Left ventricle myocardium superior (tissue), 1 donor: ENCODE measurements at regions not wholly inside any gene's neighbourhood (a gene's known extent, or its start where the extent isn't known, plus 50 kb on each side); places are given as distances from the start of the nearest gene placed in this dataset.

Experiments
- ATAC-seq: fragments of 200-7000 bp; cut with Tn5 transposase; one replicate; pipeline ENCODE4 v1.9.1; 2020; ENCODE audit warnings: mild to moderate bottlenecking, moderate library complexity
- DNase-seq: peaks from one replicate; pipeline ENCODE4 v3.0.0-alpha.2; 2020
- intact Hi-C: fragments of 100-400 bp; cut with micrococcal nuclease; formaldehyde crosslinking; loops from one replicate; pipeline ENCODE4 v1.11.0; 2022
- donor health status: DM: no; HTN: yes; CAD: no; lungs with severe emphysema.

DNA sequence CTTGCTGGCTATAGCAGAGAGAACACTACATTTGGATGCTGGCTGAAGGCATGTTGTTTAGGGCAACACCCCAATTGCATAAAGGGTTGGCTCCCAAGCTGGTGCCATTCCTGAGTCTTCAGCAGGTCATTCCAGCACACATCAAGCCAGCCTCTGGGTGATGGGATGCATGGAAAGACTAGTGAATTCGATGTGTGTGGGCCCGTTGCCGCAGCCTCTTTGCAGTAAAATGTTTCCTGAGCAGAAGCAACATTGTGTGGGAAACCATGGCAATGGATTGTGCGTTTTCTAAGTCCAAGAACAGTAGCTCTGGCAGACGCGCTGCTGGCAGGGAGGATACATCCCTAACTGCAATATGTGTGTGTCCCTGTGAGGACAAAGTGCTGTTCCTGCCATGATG lies 142.4 kb upstream of the SLC24A3 start:
- intact Hi-C loops, result no loop called here
- DNase-seq, result no peak
- ATAC-seq, result no peak

DNA sequence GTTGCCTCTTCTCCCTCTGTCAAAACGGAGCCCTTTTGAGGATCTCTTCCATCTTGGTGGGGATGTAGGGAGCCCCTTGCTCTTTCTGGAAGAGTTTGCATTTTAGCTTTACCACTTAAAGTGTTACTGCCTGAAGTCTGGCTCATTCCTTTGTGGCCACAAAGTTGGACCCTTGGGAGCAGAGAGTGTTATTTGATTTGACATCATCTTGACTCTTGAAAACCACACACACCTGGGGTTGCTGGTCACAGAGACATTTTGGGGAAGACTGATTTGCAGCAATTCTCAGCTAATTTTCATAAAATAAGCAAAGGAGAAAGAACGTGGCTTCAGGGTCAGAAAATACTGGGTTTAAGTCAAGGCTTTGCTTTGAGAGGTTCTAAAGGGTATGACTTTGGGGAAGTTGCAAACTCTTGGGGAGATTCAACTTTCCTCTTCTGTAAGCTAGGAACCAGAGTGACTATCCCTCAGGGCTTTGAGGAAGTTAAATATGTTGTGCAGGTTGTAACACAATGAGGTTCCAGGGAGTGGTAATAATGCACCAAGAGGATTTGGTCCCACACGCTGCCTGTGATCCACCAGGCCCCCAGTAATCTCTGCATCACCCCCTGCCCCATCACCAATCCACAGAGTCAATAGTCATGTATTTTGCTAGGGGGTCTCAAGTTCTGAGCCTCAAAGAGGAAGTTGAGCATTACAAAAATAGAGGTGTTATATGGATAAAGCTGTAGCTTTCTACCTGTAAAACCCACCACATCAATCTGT lies 141.6 kb upstream of the SLC24A3 start:
- DNase-seq (no peak), ATAC-seq (no peak)
- intact Hi-C loops, result no loop called here

DNA sequence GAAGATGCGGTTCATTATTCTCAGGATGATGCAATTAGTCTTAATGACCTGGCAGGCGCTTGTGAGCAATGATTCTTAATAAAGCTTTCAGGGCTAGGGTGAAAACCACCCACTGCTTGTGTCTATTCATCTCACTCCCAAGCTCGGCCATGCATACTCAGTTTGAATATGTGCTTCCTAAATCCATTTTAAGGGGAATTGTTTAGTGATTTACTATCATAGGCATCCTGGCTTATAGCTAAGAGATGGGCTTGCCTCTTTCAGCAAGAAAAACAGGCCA lies 141.1 kb upstream of the SLC24A3 start:
- DNase-seq (no peak), ATAC-seq (no peak)
- intact Hi-C loops, result no loop called here

GRCh38 chr20:19071902-19072498 lies 140.4 kb upstream of the SLC24A3 start:
- intact Hi-C loops, result no loop called here
- ATAC-seq (no peak), DNase-seq (no peak)

GRCh38 chr20:19072988-19073387 lies 139.5 kb upstream of the SLC24A3 start:
- no peak for DNase-seq
- ATAC-seq, result no peak
- intact Hi-C loops, result no loop called here

GRCh38 chr20:19073584-19074218 lies 138.7 kb upstream of the SLC24A3 start:
- DNase-seq (no peak), ATAC-seq (no peak)
- intact Hi-C loops, result no loop called here

DNA sequence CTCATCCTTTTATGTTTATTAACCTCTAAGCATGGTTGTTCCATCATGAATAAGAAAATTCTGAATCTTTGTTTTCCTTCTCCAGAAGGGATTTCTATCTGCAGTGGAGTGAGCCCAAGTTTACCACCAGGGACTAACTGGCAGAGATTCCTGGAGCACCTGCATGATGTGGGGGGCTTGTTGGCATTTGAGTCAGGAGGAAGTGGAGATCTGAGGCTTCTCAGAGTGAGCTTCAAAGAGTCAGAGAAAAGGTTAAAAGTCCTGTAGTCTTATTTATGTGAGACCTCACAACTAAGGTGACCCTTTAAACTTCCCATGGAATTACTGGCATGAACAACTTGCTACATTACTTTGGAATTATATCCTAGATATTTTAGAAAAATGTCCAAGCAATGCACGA lies 138.1 kb upstream of the SLC24A3 start:
- intact Hi-C loops, result no loop called here
- no peak for DNase-seq
- no peak for ATAC-seq

DNA sequence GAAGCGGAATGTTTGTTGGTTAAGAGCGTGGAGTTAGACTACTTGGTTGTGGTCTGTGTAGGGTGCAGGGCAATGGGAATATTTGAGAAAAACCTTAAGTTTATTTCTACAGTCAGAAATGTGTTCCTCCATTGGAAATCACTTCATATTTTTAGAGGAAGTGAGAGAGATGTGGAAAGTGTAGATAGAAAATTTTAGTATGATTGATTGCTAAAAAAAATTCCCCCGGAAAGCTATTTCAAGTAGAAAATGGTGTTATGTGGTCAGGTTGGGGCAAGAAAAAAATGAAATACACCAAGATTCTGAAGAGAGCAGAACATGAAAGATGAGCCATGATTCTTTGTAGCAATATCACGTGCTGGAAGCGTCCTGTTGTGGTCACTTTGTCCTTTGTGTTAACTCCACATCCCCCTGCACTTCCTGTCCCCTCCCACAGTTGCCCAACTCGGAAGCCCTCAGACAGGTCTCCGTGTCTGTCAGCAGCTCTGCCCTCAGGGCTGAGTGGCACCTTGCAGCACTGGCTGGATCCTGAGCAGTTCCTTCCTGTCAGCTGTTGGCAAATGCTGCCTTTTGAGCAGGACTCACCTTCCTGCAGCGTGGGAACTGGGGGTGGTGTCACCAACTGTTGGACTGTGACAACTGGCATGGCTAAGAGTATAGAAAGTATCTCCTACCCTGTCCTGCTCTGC lies 137.5 kb upstream of the SLC24A3 start:
- ATAC-seq (no peak), DNase-seq (no peak)
- intact Hi-C loops, result no loop called here

- DNase-seq (no peak), ATAC-seq (no peak)
- intact Hi-C loops, result no loop called here
Observed at GRCh38 chr20:19077370-19078220, 134.8 kb upstream of the SLC24A3 start.

DNA sequence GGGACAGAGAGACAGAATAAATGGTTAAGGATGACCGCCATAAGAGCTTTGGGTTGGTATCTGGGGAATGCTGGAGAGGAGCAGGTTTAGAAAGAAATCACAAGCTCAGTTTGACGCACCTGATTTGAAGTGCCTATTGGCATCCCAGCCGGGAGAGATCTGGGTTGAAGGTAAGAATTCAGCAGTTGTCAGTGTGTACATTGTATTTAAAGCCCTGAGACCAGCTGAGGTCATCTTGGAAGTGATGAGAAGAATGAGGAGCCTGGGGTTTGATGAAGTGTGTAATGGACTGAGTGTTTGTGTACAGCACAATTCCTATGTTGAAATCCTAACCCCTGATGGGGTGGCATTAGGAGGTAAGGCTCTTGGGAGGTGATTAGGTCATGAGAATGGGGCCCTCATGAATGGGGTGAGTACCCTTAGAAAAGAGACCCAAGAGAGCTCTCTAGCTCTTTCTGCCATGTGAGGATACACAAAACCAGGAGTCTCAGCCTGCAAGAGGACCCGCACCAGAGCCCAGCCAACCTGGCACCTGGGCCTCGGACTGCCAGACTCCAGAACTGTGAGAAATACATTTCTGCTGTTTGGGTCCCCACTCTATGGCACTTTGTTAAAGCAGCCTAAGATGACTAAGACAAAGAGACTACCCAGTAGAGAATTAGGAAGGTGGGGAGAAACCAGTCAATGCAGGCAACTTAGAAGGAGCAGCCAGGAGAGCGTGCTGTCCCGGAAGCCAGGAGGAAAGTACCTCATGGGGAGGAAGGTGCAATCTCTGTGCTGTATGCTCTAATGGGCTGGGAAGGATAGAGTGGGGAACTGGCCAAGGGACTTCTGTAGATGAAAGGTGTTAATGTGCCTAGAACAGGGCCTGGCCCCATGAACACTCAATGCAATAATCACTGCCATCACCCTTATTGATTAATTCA lies 133.7 kb upstream of the SLC24A3 start:
- intact Hi-C loops, result no loop called here
- DNase-seq, result no peak
- no peak for ATAC-seq

GRCh38 chr20:19079536-19080299 lies 132.7 kb upstream of the SLC24A3 start:
- intact Hi-C loops, result no loop called here
- DNase-seq, result no peak
- ATAC-seq, result no peak

- intact Hi-C loops, result no loop called here
- ATAC-seq, result no peak
- no peak for DNase-seq
Observed at GRCh38 chr20:19081937-19082336, 130.5 kb upstream of the SLC24A3 start.

DNA sequence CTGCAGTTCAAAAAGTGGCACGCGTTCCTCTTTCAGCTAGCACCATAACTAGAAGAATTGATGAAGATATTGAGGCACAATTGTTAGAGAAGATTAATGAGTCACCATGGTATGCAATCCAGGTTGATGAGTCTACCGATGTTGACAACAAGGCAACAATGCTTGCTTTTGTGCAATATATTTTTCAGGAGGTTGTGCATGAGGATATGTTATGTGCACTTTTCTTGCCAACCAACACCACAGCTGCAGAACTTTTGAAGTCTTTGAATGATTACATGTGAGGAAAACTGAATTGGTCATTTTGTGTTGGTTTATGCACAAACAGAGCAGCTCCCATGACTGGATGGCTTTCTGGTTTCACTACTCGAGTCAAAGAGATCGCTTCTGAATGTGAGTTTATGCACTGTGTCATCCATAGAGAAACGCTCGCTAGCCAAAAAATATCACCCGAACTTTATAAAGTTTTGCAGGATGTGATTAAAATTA lies 129.3 kb upstream of the SLC24A3 start:
- DNase-seq (no peak), ATAC-seq (no peak)
- intact Hi-C loops, result no loop called here

DNA sequence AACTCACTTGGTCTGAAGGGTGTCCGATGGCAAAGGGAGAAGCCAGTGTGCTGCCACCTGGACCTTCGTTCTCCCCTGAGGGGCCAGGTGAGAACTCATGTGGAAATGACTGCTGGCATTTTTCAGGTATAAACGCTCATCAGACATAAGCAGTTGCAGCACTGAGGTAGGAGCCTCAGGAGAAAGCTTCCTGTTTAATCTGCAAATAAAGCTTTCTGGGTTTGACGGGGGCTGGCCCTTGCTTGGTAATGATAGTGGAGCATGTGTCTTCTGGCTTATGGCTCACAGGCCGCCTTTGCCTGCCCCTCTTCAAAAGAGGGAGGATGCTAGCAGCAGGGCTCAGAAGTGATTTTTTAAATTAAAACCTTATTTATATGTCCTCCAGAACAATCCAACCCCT lies 122.1 kb upstream of the SLC24A3 start:
- ATAC-seq (no peak), DNase-seq (no peak)
- intact Hi-C loops, result no loop called here

DNA sequence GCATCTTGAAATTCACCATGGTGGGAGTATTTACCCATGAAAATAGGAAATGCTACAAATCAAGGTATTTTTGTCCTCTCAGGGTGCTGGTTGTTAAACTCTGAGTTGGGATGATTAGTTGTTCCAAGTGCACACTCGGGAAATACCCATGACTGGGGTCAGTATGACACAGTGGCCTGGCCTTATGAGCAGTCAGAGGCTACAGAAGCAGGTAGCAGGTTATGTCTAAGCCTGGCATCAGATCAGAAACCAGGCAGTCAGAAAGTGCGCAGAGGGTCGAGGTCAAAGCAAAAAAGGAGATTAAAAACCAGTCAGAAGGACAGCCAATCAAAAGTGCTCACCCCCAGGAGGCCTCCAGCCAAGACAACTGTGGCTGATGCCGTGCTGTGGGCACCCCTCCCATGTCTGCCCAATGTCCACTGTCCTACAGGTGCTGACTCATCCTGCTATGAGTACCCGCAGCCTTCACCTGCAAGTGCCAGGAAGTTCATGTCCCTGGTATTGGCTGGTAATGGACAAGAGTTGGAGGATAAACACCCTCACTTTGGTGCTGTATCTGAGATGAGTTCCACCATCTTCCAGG lies 117.4 kb upstream of the SLC24A3 start:
- ATAC-seq, result no peak
- no peak for DNase-seq
- intact Hi-C loops, result no loop called here

- DNase-seq, result no peak
- intact Hi-C loops, result no loop called here
- no peak for ATAC-seq
Observed at GRCh38 chr20:19095762-19096161, 116.7 kb upstream of the SLC24A3 start.

DNA sequence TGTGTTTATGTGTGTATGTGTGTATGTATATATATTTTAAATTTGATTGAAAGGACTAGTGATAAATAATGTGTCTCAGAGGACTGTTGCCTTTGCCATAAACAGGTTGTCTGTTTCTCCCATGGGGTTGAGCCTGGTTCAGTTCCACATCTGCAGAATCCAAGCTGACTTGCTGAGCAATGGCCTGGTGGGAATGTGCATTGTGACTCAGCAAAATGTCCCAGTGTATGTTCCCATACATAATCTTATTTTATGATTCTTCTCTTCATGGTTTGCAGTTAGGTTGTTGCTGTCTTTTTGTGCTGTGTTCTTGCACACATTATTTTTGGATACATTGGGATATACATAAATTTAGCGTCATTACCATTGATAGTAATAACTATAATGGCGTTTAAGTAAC lies 115.6 kb upstream of the SLC24A3 start:
- no peak for DNase-seq
- intact Hi-C loops, result no loop called here
- ATAC-seq, result no peak
